LNCaP clone FGC (cell line): ENCODE measurements at regions not wholly inside any gene's neighbourhood (a gene's known extent, or its start where the extent isn't known, plus 50 kb on each side); places are given as distances from the start of the nearest gene placed in this dataset.
A peak's percentile ranks its signal among the peaks of the same experiment; 100 is the strongest.

Experiments
- DNase-seq: peaks from one replicate; pipeline ENCODE4 v3.0.0-alpha.2; 2011; ENCODE audit warnings: low read depth
- H3K4me3 ChIP-seq: 2 replicates; pipeline ENCODE4 v1.5.1; 2011; ENCODE audit warnings: mild to moderate bottlenecking, low read depth, low read length, control low read depth
- CTCF ChIP-seq: IDR thresholded peaks from 2 replicates; pipeline ENCODE4 v1.5.1; 2012; ENCODE audit warnings: mild to moderate bottlenecking; ENCODE audit not compliant: control insufficient read depth, insufficient read depth; ENCODE audit errors: extremely low read depth

GRCh38 chr10:123413353-123413752 is 252.8 kb upstream of the GPR26 start:
- TF ChIP-seq CTCF = 0 out of 2 replicates have a peak, but pooled peaks have one; percentile 11
- no peak for DNase-seq
- H3K4me3 ChIP-seq = no peak overlapping the region

DNA sequence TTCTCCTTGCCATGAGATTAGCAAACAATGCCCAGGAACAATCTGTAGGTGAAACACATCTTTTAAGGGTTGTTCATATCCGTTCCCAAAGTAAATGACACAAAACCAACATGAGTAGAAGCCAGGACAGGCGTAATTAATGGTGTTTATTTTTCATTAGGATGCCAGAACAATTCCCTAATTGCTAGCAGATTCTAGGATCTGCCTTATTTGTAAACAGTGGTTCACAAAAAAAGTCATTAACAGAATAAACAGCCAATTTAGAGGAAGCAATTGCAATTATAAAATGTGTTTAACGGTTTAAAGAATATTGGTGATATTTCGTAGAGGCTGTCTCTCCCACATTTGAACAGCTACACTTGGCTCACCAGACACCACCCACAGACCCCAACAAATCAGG is 250.6 kb upstream of the GPR26 start:
- TF ChIP-seq CTCF = no peak
- no peak for DNase-seq
- no peak overlapping the region for H3K4me3 ChIP-seq

GRCh38 chr10:123417414-123417813 is 248.7 kb upstream of the GPR26 start:
- no peak for DNase-seq
- TF ChIP-seq CTCF = no peak
- H3K4me3 ChIP-seq = no peak overlapping the region

- TF ChIP-seq CTCF = no peak
- DNase-seq = no peak
Observed at GRCh38 chr10:123421461-123421860, 244.7 kb upstream of the GPR26 start.

DNA sequence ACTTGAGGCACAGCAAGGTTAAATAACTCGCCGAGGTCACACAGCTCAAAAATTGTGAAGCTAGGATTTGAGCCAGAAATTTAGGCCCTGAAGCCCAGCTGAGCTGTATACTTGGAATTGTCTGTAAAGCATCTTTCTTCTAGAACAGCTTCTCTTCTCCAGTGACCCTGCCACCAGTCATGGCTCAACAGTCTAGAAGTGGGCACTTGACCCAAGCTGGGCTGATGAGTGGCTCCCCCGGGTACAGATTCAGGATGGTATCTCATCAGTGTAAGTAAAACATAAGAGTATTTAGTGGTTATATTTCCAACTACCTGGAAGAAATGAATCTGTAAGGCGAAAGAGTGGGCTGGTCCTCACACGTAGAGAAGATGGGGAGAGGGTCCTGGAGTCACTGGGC is 243.9 kb upstream of the GPR26 start:
- no peak for DNase-seq
- H3K4me3 ChIP-seq = no peak overlapping the region
- no peak for TF ChIP-seq CTCF

More at GRCh38 chr10:123421461-123421860, 244.7 kb upstream of the GPR26 start:
- no peak overlapping the region for H3K4me3 ChIP-seq

GRCh38 chr10:123424537-123424936 is 241.6 kb upstream of the GPR26 start:
- H3K4me3 ChIP-seq = no peak overlapping the region
- DNase-seq = no peak
- TF ChIP-seq CTCF = no peak

GRCh38 chr10:123425680-123426079 is 240.5 kb upstream of the GPR26 start:
- TF ChIP-seq CTCF = no peak
- no peak overlapping the region for H3K4me3 ChIP-seq
- no peak for DNase-seq
